ENCODE measurements at regions not wholly inside any gene's neighbourhood (a gene's known extent, or its start where the extent isn't known, plus 50 kb on each side); places are given as distances from the start of the nearest gene placed in this dataset.

DNA sequence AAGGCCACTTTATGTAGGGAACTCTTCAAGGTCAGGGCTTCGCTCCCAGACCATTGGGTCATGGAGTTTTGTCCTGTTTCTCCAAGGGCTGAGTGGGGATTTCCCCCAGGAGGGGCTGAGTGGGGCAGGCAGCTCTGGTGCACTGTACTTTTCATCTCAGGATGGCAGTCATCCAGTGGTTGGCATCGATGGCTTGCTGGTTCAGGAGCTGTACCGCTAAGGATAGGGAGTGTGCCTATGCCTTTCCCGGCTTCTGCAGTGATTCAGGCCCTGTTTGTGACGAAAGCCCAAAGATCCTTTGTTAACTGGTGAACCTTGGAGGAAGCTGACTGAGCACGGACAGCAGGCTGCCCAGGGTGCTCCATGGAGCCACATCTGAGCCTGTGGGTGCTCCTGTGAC lies 100.1 kb upstream of the GADD45A start:
- TF ChIP-seq, protein P1, sequence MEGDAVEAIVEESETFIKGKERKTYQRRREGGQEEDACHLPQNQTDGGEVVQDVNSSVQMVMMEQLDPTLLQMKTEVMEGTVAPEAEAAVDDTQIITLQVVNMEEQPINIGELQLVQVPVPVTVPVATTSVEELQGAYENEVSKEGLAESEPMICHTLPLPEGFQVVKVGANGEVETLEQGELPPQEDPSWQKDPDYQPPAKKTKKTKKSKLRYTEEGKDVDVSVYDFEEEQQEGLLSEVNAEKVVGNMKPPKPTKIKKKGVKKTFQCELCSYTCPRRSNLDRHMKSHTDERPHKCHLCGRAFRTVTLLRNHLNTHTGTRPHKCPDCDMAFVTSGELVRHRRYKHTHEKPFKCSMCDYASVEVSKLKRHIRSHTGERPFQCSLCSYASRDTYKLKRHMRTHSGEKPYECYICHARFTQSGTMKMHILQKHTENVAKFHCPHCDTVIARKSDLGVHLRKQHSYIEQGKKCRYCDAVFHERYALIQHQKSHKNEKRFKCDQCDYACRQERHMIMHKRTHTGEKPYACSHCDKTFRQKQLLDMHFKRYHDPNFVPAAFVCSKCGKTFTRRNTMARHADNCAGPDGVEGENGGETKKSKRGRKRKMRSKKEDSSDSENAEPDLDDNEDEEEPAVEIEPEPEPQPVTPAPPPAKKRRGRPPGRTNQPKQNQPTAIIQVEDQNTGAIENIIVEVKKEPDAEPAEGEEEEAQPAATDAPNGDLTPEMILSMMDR (IDR thresholded peaks at IDR 0.05) = no peak
- TF ChIP-seq POLR2A (IDR thresholded peaks at IDR 0.05) = no peak
